Right kidney (tissue), 1 donor: ENCODE measurements at regions not wholly inside any gene's neighbourhood (a gene's known extent, or its start where the extent isn't known, plus 50 kb on each side); places are given as distances from the start of the nearest gene placed in this dataset.

Experiments used
- DNase-seq: peaks from one replicate; pipeline ENCODE4 v3.0.0-alpha.2; 2016

GRCh38 chr18:44067186-44067585, 613.5 kb upstream of the SETBP1 start:
- DNase-seq, result no peak

GRCh38 chr18:44075038-44075437, 605.6 kb upstream of the SETBP1 start:
- no peak for DNase-seq

- DNase-seq, result no peak
Observed at GRCh38 chr18:44079606-44080005, 601.1 kb upstream of the SETBP1 start.

- no peak for DNase-seq
Observed at GRCh38 chr18:44080054-44080453, 600.6 kb upstream of the SETBP1 start.

- DNase-seq, result no peak
Observed at GRCh38 chr18:44089732-44090131, 591.0 kb upstream of the SETBP1 start.

GRCh38 chr18:44090453-44090852, 590.2 kb upstream of the SETBP1 start:
- no peak for DNase-seq

GRCh38 chr18:44093253-44093652, 587.4 kb upstream of the SETBP1 start:
- DNase-seq, result no peak

- no peak for DNase-seq
Observed at GRCh38 chr18:44096016-44096415, 584.7 kb upstream of the SETBP1 start.

GRCh38 chr18:44098551-44099098, 582.1 kb upstream of the SETBP1 start:
- no peak for DNase-seq

GRCh38 chr18:44107187-44107586, 573.5 kb upstream of the SETBP1 start:
- no peak for DNase-seq

GRCh38 chr18:44111337-44111736, 569.4 kb upstream of the SETBP1 start:
- no peak for DNase-seq

GRCh38 chr18:44117821-44118220, 562.9 kb upstream of the SETBP1 start:
- DNase-seq, result no peak

GRCh38 chr18:44119607-44120006, 561.1 kb upstream of the SETBP1 start:
- no peak for DNase-seq

GRCh38 chr18:44123743-44124142, 556.9 kb upstream of the SETBP1 start:
- DNase-seq, result no peak

- no peak for DNase-seq
Observed at GRCh38 chr18:44125446-44125845, 555.2 kb upstream of the SETBP1 start.

GRCh38 chr18:44126598-44126997, 554.1 kb upstream of the SETBP1 start:
- DNase-seq, result no peak

GRCh38 chr18:44128365-44128764, 552.3 kb upstream of the SETBP1 start:
- DNase-seq, result no peak

- peak; percentile 14 for DNase-seq
Observed at GRCh38 chr18:44130376-44130942, 550.2 kb upstream of the SETBP1 start.

- no peak for DNase-seq
Observed at GRCh38 chr18:44133483-44133882, 547.2 kb upstream of the SETBP1 start.

- no peak for DNase-seq
Observed at GRCh38 chr18:44134447-44134846, 546.2 kb upstream of the SETBP1 start.

- no peak for DNase-seq
Observed at GRCh38 chr18:44135741-44136140, 544.9 kb upstream of the SETBP1 start.

- DNase-seq, result no peak
Observed at GRCh38 chr18:44136326-44136725, 544.4 kb upstream of the SETBP1 start.

- no peak for DNase-seq
Observed at GRCh38 chr18:44143072-44143471, 537.6 kb upstream of the SETBP1 start.

- no peak for DNase-seq
Observed at GRCh38 chr18:44149706-44150105, 531.0 kb upstream of the SETBP1 start.

- DNase-seq, result no peak
Observed at GRCh38 chr18:44153981-44154380, 526.7 kb upstream of the SETBP1 start.
